Duodenal mucosa (tissue), 2 donors: ENCODE measurements at regions not wholly inside any gene's neighbourhood (a gene's known extent, or its start where the extent isn't known, plus 50 kb on each side); places are given as distances from the start of the nearest gene placed in this dataset.
"Not testable (repeated sequence)": the region's sequence is repeated elsewhere in the genome, so short reads cannot be mapped to it uniquely, and the experiment has no call there.

ENCODE experiments used
- H3K27ac ChIP-seq: one replicate; pipeline ENCODE4 v1.7.0; 2013; ENCODE audit warnings: low read depth, low read length
- H3K27me3 ChIP-seq, 2 donors: one replicate each; pipeline ENCODE4 v1.7.0; 2013; ENCODE audit warnings: low read length in 2 of 2, control low read depth in 1 of 2; ENCODE audit not compliant: insufficient read depth in 2 of 2, control insufficient read depth in 1 of 2
- H3K36me3 ChIP-seq, 2 donors: one replicate each; pipeline ENCODE4 v1.7.0; 2013; ENCODE audit warnings: low read length in 2 of 2, control low read depth in 1 of 2; ENCODE audit not compliant: insufficient read depth in 2 of 2, control insufficient read depth in 1 of 2
- H3K4me1 ChIP-seq, 2 donors: one replicate each; pipeline ENCODE4 v1.7.0; 2013; ENCODE audit warnings: low read length in 2 of 2, control low read depth in 1 of 2; ENCODE audit not compliant: insufficient read depth in 2 of 2, control insufficient read depth in 1 of 2
- H3K4me3 ChIP-seq, 2 donors: one replicate each; pipeline ENCODE4 v1.7.0; 2013; ENCODE audit warnings: low read length in 2 of 2, low read depth in 1 of 2
- H3K9ac ChIP-seq, 2 donors: one replicate each; pipeline ENCODE4 v1.7.0; 2013; ENCODE audit warnings: low read length in 2 of 2, low read depth in 1 of 2
- H3K9me3 ChIP-seq, 2 donors: one replicate each; pipeline ENCODE4 v1.7.0; 2013; ENCODE audit warnings: low read length in 2 of 2, control low read depth in 1 of 2; ENCODE audit not compliant: control insufficient read depth in 1 of 2

- H3K4me3 ChIP-seq = no peak overlapping the region
- no peaks in the 10 kb centered on the region for H3K4me1 ChIP-seq
- no peak overlapping the region for H3K9ac ChIP-seq
- H3K27me3 ChIP-seq = no peaks in the 10 kb centered on the region
- H3K36me3 ChIP-seq = no peaks in the 10 kb centered on the region
- H3K9me3 ChIP-seq = no peaks in the 10 kb centered on the region
- H3K27ac ChIP-seq = no peak overlapping the region
Measured at GRCh38 chr10:3919709-3920308, 134.8 kb upstream of the KLF6 start.

DNA sequence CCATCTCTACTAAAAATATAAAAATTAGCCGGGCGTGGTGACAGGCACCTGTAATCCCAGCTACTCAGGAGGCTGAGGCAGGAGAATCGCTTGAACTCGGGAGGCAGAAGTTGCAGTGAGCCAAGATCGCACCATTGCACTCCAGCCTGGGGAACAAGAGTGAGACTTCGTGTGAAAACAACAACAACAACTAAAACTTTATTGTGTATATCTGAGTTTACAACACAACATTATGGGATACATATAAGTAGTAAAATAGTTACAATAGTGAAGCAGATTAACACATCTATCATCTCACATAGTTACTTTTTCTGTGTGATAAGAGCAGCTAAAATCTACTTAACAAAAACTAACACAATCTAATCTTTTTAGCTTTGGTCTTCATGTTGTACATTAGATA, 132.4 kb upstream of the KLF6 start:
- H3K9me3 ChIP-seq, H3K27me3 ChIP-seq, H3K4me3 ChIP-seq, H3K27ac ChIP-seq, H3K36me3 ChIP-seq, H3K9ac ChIP-seq, H3K4me1 ChIP-seq: not testable (repeated sequence)

- no peaks in the 10 kb centered on the region for H3K27me3 ChIP-seq
- no peaks in the 10 kb centered on the region for H3K9me3 ChIP-seq
- H3K4me3 ChIP-seq = no peak overlapping the region
- H3K27ac ChIP-seq = no peak overlapping the region
- no peak overlapping the region for H3K9ac ChIP-seq
- no peaks in the 10 kb centered on the region for H3K4me1 ChIP-seq
- H3K36me3 ChIP-seq = no peaks in the 10 kb centered on the region
Measured at GRCh38 chr10:3914733-3915132, 129.7 kb upstream of the KLF6 start.

DNA sequence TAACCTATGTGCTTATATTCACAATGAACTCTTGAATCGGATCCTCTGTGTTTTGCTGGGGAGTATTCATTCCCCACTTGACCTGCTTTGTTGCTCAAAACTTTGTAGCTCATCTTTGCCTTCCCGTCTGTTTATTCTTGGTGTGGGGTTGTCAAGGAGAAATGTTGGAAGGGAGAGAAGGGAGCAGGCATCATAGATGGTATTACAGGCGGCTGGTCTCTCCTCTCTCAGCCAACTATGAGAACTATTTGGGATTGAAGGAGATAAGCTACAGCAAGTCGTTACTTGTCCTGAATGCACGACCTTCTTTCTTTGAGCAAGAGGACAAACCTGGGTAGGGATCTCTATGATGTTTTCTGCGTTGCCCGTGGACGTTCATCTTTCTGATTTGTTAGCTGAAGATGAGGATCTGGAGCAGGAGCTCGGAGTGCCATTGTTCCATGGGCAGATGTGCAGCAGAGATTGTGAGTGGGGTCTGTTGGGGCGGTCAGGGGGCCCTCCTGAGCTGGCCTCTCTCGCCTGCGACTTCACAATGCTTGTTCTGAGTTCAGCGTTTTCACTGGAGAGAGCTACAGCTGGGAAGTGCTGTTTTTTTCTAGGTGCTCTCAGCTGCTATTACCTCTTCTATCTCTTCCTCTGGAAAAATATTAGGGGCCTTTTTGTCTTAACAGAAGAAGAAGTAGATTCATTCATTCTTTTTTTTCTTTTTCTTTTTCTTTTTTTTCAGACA, 126.9 kb upstream of the KLF6 start:
- H3K4me1 ChIP-seq = no peaks in the 10 kb centered on the region
- no peak overlapping the region for H3K4me3 ChIP-seq
- no peaks in the 10 kb centered on the region for H3K36me3 ChIP-seq
- no peaks in the 10 kb centered on the region for H3K9me3 ChIP-seq
- no peak overlapping the region for H3K27ac ChIP-seq
- H3K9ac ChIP-seq = no peak overlapping the region
- no peaks in the 10 kb centered on the region for H3K27me3 ChIP-seq

DNA sequence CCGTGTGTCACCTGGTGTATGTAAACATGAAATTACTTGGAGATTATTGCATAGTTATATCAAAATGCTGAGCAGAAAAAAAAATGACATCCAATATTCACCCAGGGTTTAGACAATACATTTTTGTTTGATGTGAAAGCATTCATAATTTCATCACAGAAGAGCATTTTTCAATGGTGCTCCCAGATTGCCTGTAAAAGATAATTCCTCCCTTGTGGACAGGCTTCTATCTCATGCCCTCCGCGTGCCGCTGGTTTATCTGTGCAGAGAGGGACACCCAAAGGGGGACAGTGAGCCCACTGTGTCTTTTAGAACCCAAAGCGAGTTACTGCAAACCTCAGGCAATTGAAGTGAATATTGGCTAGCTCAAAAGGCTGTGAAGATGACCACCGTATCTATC, 126.2 kb upstream of the KLF6 start:
- Histone ChIP-seq H3K9me3 (no peaks in the 10 kb centered on the region), H3K27ac (no peak overlapping the region), H3K9ac (no peak overlapping the region)

GRCh38 chr10:3909339-3909738, 124.3 kb upstream of the KLF6 start:
- Histone ChIP-seq H3K27ac (no peak overlapping the region), H3K9me3 (no peaks in the 10 kb centered on the region), H3K27me3 (no peaks in the 10 kb centered on the region), H3K4me3 (no peak overlapping the region), H3K36me3 (no peaks in the 10 kb centered on the region), H3K4me1 (no peaks in the 10 kb centered on the region), H3K9ac (no peak overlapping the region)

More for the DNA sequence above, 126.2 kb upstream of the KLF6 start:
- Histone ChIP-seq H3K27me3 (no peaks in the 10 kb centered on the region), H3K4me1 (no peaks in the 10 kb centered on the region), H3K36me3 (no peaks in the 10 kb centered on the region), H3K4me3 (no peak overlapping the region)

DNA sequence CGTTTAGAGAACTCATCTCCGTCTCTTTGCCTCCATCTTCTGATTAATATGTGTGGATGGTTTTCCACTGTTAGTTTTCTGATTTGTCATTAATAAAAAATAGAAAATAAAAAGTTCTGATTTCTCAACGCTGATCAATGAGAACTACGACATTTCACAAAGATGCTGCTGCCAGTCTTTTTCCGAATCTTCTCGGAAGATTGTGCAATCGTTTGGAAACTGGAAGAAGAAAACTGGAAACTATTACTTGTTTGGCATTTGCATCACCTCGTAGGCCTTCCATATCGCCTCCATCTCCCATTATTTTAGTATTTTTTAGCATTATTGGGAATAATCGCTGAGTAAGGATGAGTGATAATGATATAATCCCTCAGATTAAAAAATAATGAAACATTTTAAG, 123.2 kb upstream of the KLF6 start:
- no peak overlapping the region for H3K4me3 ChIP-seq
- no peak overlapping the region for H3K9ac ChIP-seq
- H3K4me1 ChIP-seq = no peaks in the 10 kb centered on the region
- H3K9me3 ChIP-seq = no peaks in the 10 kb centered on the region
- no peak overlapping the region for H3K27ac ChIP-seq
- H3K27me3 ChIP-seq = no peaks in the 10 kb centered on the region
- no peaks in the 10 kb centered on the region for H3K36me3 ChIP-seq

- peaks cover under 1 to 4% of the 10 kb centered on the region in 2 donors for H3K4me1 ChIP-seq
- peak overlapping the region; percentile 13 for H3K27ac ChIP-seq
- H3K4me3 ChIP-seq = no peak overlapping the region
- peak overlapping the region in 1 of 2 donors; percentile 24 for H3K9ac ChIP-seq
- no peaks in the 10 kb centered on the region for H3K36me3 ChIP-seq
- no peaks in the 10 kb centered on the region for H3K9me3 ChIP-seq
- no peaks in the 10 kb centered on the region for H3K27me3 ChIP-seq
Measured at GRCh38 chr10:3907514-3907913, 122.5 kb upstream of the KLF6 start.

- no peak overlapping the region for H3K9ac ChIP-seq
- H3K27ac ChIP-seq = peak overlapping the region; percentile 51
- H3K9me3 ChIP-seq = no peaks in the 10 kb centered on the region
- no peaks in the 10 kb centered on the region for H3K36me3 ChIP-seq
- H3K4me3 ChIP-seq = no peak overlapping the region
- H3K27me3 ChIP-seq = no peaks in the 10 kb centered on the region
- H3K4me1 ChIP-seq = peaks cover 4 to 8% of the 10 kb centered on the region in 2 donors
Measured at GRCh38 chr10:3906511-3907111, 121.6 kb upstream of the KLF6 start.

DNA sequence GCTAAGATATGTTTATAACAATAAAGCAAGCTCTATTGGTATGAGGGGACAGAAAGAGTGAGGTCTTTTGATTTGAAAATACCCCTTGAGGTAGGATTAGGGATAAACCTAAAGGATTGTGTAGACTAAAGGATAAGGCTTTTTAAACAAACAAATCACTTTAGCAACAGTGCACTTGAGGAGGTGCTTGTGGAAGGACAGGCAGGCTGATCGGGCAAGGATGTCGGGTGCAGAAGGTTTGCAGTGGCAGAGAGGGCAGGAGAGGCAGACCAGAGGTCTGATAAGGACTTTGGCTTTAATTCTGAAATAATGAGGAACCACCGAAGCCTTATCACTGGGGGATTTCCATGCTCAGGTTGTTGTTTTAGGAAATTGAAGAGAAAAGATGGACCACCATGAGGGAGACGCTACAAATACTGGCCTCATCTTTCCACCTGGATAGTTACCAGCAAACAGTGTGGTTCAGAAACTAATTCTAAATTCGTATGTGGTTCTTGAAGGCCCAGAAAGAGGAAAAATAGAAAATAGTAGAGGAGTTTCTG, 119.5 kb upstream of the KLF6 start:
- Histone ChIP-seq H3K9me3 (no peaks in the 10 kb centered on the region), H3K4me3 (no peak overlapping the region), H3K9ac (no peak overlapping the region), H3K27ac (no peak overlapping the region), H3K4me1 (peaks cover 4 to 8% of the 10 kb centered on the region in 2 donors), H3K36me3 (no peaks in the 10 kb centered on the region), H3K27me3 (no peaks in the 10 kb centered on the region)
